HUDEP-2 (cell line): ENCODE measurements at regions not wholly inside any gene's neighbourhood (a gene's known extent, or its start where the extent isn't known, plus 50 kb on each side); places are given as distances from the start of the nearest gene placed in this dataset.

Experiments
- DNase-seq, 76 experiments: peaks; one replicate each; lab custom pipeline; 2025; ENCODE audit not compliant: unreplicated experiment in 76 of 76; lab: John Stamatoyannopoulos, UW

GRCh38 chrX:10800796-10801195 lies 180.4 kb upstream of the MID1 start:
- no peak for DNase-seq

GRCh38 chrX:10811111-10811510 lies 190.7 kb upstream of the MID1 start:
- no peak for DNase-seq

GRCh38 chrX:10813761-10814160 lies 193.4 kb upstream of the MID1 start:
- no peak for DNase-seq

- no peak for DNase-seq
These were observed 198.3 kb upstream of the MID1 start for GRCh38 chrX:10818651-10819050.

- peak in 73 of 76 experiments; percentile 1 to 88 (median 58) for DNase-seq
These were observed 199.6 kb upstream of the MID1 start for GRCh38 chrX:10819973-10820372.

GRCh38 chrX:10821293-10821692 lies 200.9 kb upstream of the MID1 start:
- no peak for DNase-seq

- DNase-seq: no peak
These were observed 207.7 kb upstream of the MID1 start for GRCh38 chrX:10828036-10828435.

GRCh38 chrX:10828640-10829039 lies 208.3 kb upstream of the MID1 start:
- DNase-seq: no peak

- DNase-seq: no peak
These were observed 211.5 kb upstream of the MID1 start for GRCh38 chrX:10831716-10832502.

- DNase-seq: no peak
These were observed 213.1 kb upstream of the MID1 start for GRCh38 chrX:10833299-10834169.

- DNase-seq: peak in 8 of 76 experiments; percentile 1 to 13 (median 2)
These were observed 221.2 kb upstream of the MID1 start for GRCh38 chrX:10841579-10841978.

GRCh38 chrX:10842646-10843045 lies 222.3 kb upstream of the MID1 start:
- DNase-seq: no peak

GRCh38 chrX:10847333-10847732 lies 226.9 kb upstream of the MID1 start:
- DNase-seq: no peak

- peak in 6 of 76 experiments; percentile 1 to 5 (median 2) for DNase-seq
These were observed 231.4 kb upstream of the MID1 start for GRCh38 chrX:10851809-10852208.

GRCh38 chrX:10854594-10854993 lies 234.2 kb upstream of the MID1 start:
- DNase-seq: no peak

GRCh38 chrX:10855845-10856244 lies 235.5 kb upstream of the MID1 start:
- no peak for DNase-seq

GRCh38 chrX:10856797-10857196 lies 236.4 kb upstream of the MID1 start:
- no peak for DNase-seq

GRCh38 chrX:10859353-10859752 lies 239.0 kb upstream of the MID1 start:
- no peak for DNase-seq

GRCh38 chrX:10875995-10876394 lies 235.1 kb upstream of the HCCS start:
- no peak for DNase-seq

- DNase-seq: no peak
These were observed 228.6 kb upstream of the HCCS start for GRCh38 chrX:10882484-10882883.

- DNase-seq: no peak
These were observed 226.9 kb upstream of the HCCS start for GRCh38 chrX:10884246-10884645.
